Spleen (tissue), 11 donors: ENCODE measurements at regions not wholly inside any gene's neighbourhood (a gene's known extent, or its start where the extent isn't known, plus 50 kb on each side); places are given as distances from the start of the nearest gene placed in this dataset.

Experiments used
- DNase-seq: peaks from one replicate; pipeline ENCODE4 v3.0.0-alpha.2; 2020
- H3K27ac ChIP-seq, 8 donors: fragments of 200-600 bp; sonication (generic) in 7 of 8; 1 replicate in 4 of 8; 2 replicates in 4 of 8; pipeline versions ENCODE4 v1.5.0 to v1.8.0; 2016 to 2021; ENCODE audit warnings: inconsistent platforms in 4 of 8, mild to moderate bottlenecking in 4 of 8, moderate library complexity in 1 of 8
- H3K27me3 ChIP-seq, 7 donors: fragments of 200-600 bp; sonication (generic) in 6 of 7; replicated peaks in 1 of 7; 1 replicate in 4 of 7; 2 replicates in 3 of 7; pipeline versions ENCODE4 v1.5.0 to v1.8.0; 2016 to 2021; ENCODE audit warnings: inconsistent platforms in 3 of 7, mild to moderate bottlenecking in 1 of 7
- H3K36me3 ChIP-seq, 6 donors: fragments of 200-600 bp; sonication (generic) in 5 of 6; 1 replicate in 4 of 6; 2 replicates in 2 of 6; pipeline versions ENCODE4 v1.5.0 to v1.8.0; 2016 to 2021; ENCODE audit warnings: inconsistent platforms in 2 of 6
- H3K4me1 ChIP-seq, 6 donors: fragments of 200-600 bp; sonication (generic) in 5 of 6; 1 replicate in 3 of 6; 2 replicates in 3 of 6; pipeline versions ENCODE4 v1.5.0 to v1.8.0; 2016 to 2021; ENCODE audit warnings: inconsistent platforms in 3 of 6
- H3K4me3 ChIP-seq, 8 donors: fragments of 200-600 bp; sonication (generic) in 7 of 8; 1 replicate in 4 of 8; 2 replicates in 4 of 8; pipeline versions ENCODE4 v1.5.0 to v1.8.0; 2016 to 2021; ENCODE audit warnings: inconsistent platforms in 4 of 8, mild to moderate bottlenecking in 4 of 8, moderate library complexity in 2 of 8
- H3K9me3 ChIP-seq, 8 donors: fragments of 200-600 bp; sonication (generic) in 7 of 8; 1 replicate in 4 of 8; 2 replicates in 4 of 8; pipeline versions ENCODE4 v1.5.0 to v1.8.0; 2016 to 2021; ENCODE audit warnings: inconsistent platforms in 4 of 8
- CTCF ChIP-seq, 11 experiments: fragments of 200-600 bp in 7 of 11; fragments of 450-650 bp in 4 of 11; sonication (generic) in 4 of 11; IDR thresholded peaks in 8 of 11; conservative IDR thresholded peaks in 3 of 11; 1 replicate in 7 of 11; 2 replicates in 4 of 11; pipeline versions ENCODE4 v1.4.0 to v1.8.0; 2016 to 2021; ENCODE audit warnings: antibody characterized with exemption in 11 of 11, inconsistent platforms in 4 of 11, mild to moderate bottlenecking in 1 of 11
- POLR2A ChIP-seq, 3 donors: fragments of 450-650 bp; IDR thresholded peaks; one replicate each; pipeline ENCODE4 v1.5.1; 2017; ENCODE audit warnings: antibody characterized with exemption in 3 of 3, mild to moderate bottlenecking in 1 of 3
- POLR2AphosphoS5 ChIP-seq, 3 donors: sonication (generic); formaldehyde crosslinking; IDR thresholded peaks; one replicate each; pipeline ENCODE4 v1.5.1; 2017; ENCODE audit warnings: antibody characterized with exemption in 3 of 3
- WGBS, 5 donors: extraction: QIAGEN DNeasy Blood & Tissue Kit in 3 of 5; methylation state at CpG; one replicate each; pipeline versions ENCODE4 v1.1.5 to v1.1.7; 2013 to 2018; 5-methylcytosine and 5-hydroxymethylcytosine counted together
- intact Hi-C: fragments of 100-400 bp; cut with DNase I; formaldehyde crosslinking; loops from one replicate; pipeline ENCODE4 v1.15.0; 2023; ENCODE audit warnings: low total_unique reads
- donor health status: healthy with polysubstance abuse.
- donor health status: DM: no; HTN: no; CAD: no; lungs with moderate emphysema.
- donor health status: DM: no; HTN: no; CAD: no.
- donor health status: Bipolar disorder and iron deficiency.
- donor health status: healthy.
- donor health status: DM: no; HTN: no; CAD: no.
- donor health status: DM: yes; HTN: yes; CAD: no.

- DNase-seq, result no peak
- H3K27ac ChIP-seq, result no peak overlapping the region
- no peaks in the 10 kb centered on the region for H3K27me3 ChIP-seq
- H3K4me1 ChIP-seq, result no peaks in the 10 kb centered on the region
- TF ChIP-seq CTCF (IDR thresholded peaks at IDR 0.05 in 8 of 11, conservative IDR thresholded peaks at IDR 0.05 in 3 of 11), result no peak
- TF ChIP-seq POLR2AphosphoS5 (IDR thresholded peaks at IDR 0.05), result no peak
- TF ChIP-seq POLR2A (IDR thresholded peaks at IDR 0.05), result no peak
- intact Hi-C loops, result no loop called here
- no peaks in the 10 kb centered on the region for H3K36me3 ChIP-seq
- 83 to 90% (median 86%) methylated on average over 6 of the region's 6 CpGs for WGBS, 5 donors
- H3K9me3 ChIP-seq, result peaks cover 0 to 33% (median 24%) of the 10 kb centered on the region in 8 donors
- H3K4me3 ChIP-seq, result no peak overlapping the region
Observed at GRCh38 chr4:130653842-130654241, 1557.9 kb downstream of the C4orf33 start.

- WGBS, 5 donors, result 74 to 88% (median 78%) methylated on average over 2 of the region's 2 CpGs
- no peak overlapping the region for H3K27ac ChIP-seq
Observed at GRCh38 chr4:130659320-130659719, 1563.4 kb downstream of the C4orf33 start.

GRCh38 chr4:130668859-130669258, 1572.9 kb downstream of the C4orf33 start:
- no peak overlapping the region for H3K27ac ChIP-seq
- 66 to 79% (median 68%) methylated on average over 3 of the region's 3 CpGs for WGBS, 5 donors
- DNase-seq, result no peak
- H3K27me3 ChIP-seq, result no peaks in the 10 kb centered on the region
- intact Hi-C loops, result no loop called here
- no peak overlapping the region for H3K4me3 ChIP-seq
- no peaks in the 10 kb centered on the region for H3K36me3 ChIP-seq
- no peaks in the 10 kb centered on the region for H3K4me1 ChIP-seq
- peaks cover 0 to 3% (median 0%) of the 10 kb centered on the region in 8 donors for H3K9me3 ChIP-seq
- TF ChIP-seq POLR2A (IDR thresholded peaks at IDR 0.05), result no peak
- no peak for TF ChIP-seq CTCF (IDR thresholded peaks at IDR 0.05 in 8 of 11, conservative IDR thresholded peaks at IDR 0.05 in 3 of 11)
- no peak for TF ChIP-seq POLR2AphosphoS5 (IDR thresholded peaks at IDR 0.05)

More at GRCh38 chr4:130659320-130659719, 1563.4 kb downstream of the C4orf33 start:
- TF ChIP-seq POLR2A (IDR thresholded peaks at IDR 0.05) (no peak), POLR2AphosphoS5 (IDR thresholded peaks at IDR 0.05) (no peak), CTCF (IDR thresholded peaks at IDR 0.05 in 8 of 11, conservative IDR thresholded peaks at IDR 0.05 in 3 of 11) (no peak)
- no peak for DNase-seq
- no peaks in the 10 kb centered on the region for H3K4me1 ChIP-seq
- peaks cover 0 to 31% (median 19%) of the 10 kb centered on the region in 8 donors for H3K9me3 ChIP-seq
- H3K4me3 ChIP-seq, result no peak overlapping the region
- no peaks in the 10 kb centered on the region for H3K27me3 ChIP-seq
- H3K36me3 ChIP-seq, result no peaks in the 10 kb centered on the region
- intact Hi-C loops, result no loop called here

GRCh38 chr4:130675266-130675665, 1579.3 kb downstream of the C4orf33 start:
- 35 to 56% (median 45%) methylated on average over 2 of the region's 2 CpGs for WGBS, 5 donors
- no peaks in the 10 kb centered on the region for H3K36me3 ChIP-seq
- TF ChIP-seq CTCF (IDR thresholded peaks at IDR 0.05 in 8 of 11, conservative IDR thresholded peaks at IDR 0.05 in 3 of 11) (no peak), POLR2AphosphoS5 (IDR thresholded peaks at IDR 0.05) (no peak), POLR2A (IDR thresholded peaks at IDR 0.05) (no peak)
- H3K4me1 ChIP-seq, result no peaks in the 10 kb centered on the region
- DNase-seq, result no peak
- no peaks in the 10 kb centered on the region for H3K27me3 ChIP-seq
- no peak overlapping the region for H3K4me3 ChIP-seq
- intact Hi-C loops, result no loop called here
- no peaks in the 10 kb centered on the region for H3K9me3 ChIP-seq
- H3K27ac ChIP-seq, result no peak overlapping the region
